GM21825 (cell line): ENCODE measurements at regions not wholly inside any gene's neighbourhood (a gene's known extent, or its start where the extent isn't known, plus 50 kb on each side); places are given as distances from the start of the nearest gene placed in this dataset.
A peak's percentile ranks its signal among the peaks of the same experiment; 100 is the strongest.

Source experiments
- ATAC-seq: cut with Tn5 transposase; IDR thresholded peaks from one replicate; pipeline ENCODE4 v1.9.1; 2021; ENCODE audit warnings: mild to moderate bottlenecking, moderate library complexity; ENCODE audit not compliant: unreplicated experiment

GRCh38 chr2:221144909-221145308 is 427.2 kb downstream of the EPHA4 start:
- ATAC-seq, result no peak

GRCh38 chr2:221145396-221145795 is 426.7 kb downstream of the EPHA4 start:
- ATAC-seq, result no peak

- no peak for ATAC-seq
These were observed 418.9 kb downstream of the EPHA4 start for GRCh38 chr2:221153226-221153625.

GRCh38 chr2:221154176-221154575 is 417.9 kb downstream of the EPHA4 start:
- ATAC-seq, result no peak

GRCh38 chr2:221156062-221156734 is 415.9 kb downstream of the EPHA4 start:
- ATAC-seq, result no peak

GRCh38 chr2:221161186-221161585 is 410.9 kb downstream of the EPHA4 start:
- no peak for ATAC-seq

- no peak for ATAC-seq
These were observed 405.8 kb downstream of the EPHA4 start for GRCh38 chr2:221166292-221166691.

GRCh38 chr2:221167561-221167960 is 404.5 kb downstream of the EPHA4 start:
- ATAC-seq, result no peak

GRCh38 chr2:221169724-221170123 is 402.4 kb downstream of the EPHA4 start:
- no peak for ATAC-seq

GRCh38 chr2:221170548-221170947 is 401.6 kb downstream of the EPHA4 start:
- ATAC-seq, result no peak

GRCh38 chr2:221176667-221177066 is 395.4 kb downstream of the EPHA4 start:
- no peak for ATAC-seq

- no peak for ATAC-seq
These were observed 394.0 kb downstream of the EPHA4 start for GRCh38 chr2:221178139-221178538.

- no peak for ATAC-seq
These were observed 385.2 kb downstream of the EPHA4 start for GRCh38 chr2:221186873-221187272.

GRCh38 chr2:221189431-221190067 is 382.6 kb downstream of the EPHA4 start:
- ATAC-seq, result no peak

- no peak for ATAC-seq
These were observed 376.3 kb downstream of the EPHA4 start for GRCh38 chr2:221195829-221196228.

GRCh38 chr2:221197225-221197856 is 374.8 kb downstream of the EPHA4 start:
- no peak for ATAC-seq

- ATAC-seq, result no peak
These were observed 373.8 kb downstream of the EPHA4 start for GRCh38 chr2:221198309-221198708.

GRCh38 chr2:221200184-221200839 is 371.8 kb downstream of the EPHA4 start:
- ATAC-seq, result no peak

- no peak for ATAC-seq
These were observed 369.7 kb downstream of the EPHA4 start for GRCh38 chr2:221202431-221202830.

- ATAC-seq, result peak; percentile 85
These were observed 369.0 kb downstream of the EPHA4 start for GRCh38 chr2:221203125-221203524.

GRCh38 chr2:221203856-221204255 is 368.2 kb downstream of the EPHA4 start:
- no peak for ATAC-seq

GRCh38 chr2:221204699-221205098 is 367.4 kb downstream of the EPHA4 start:
- ATAC-seq, result no peak
